ENCODE measurements at regions not wholly inside any gene's neighbourhood (a gene's known extent, or its start where the extent isn't known, plus 50 kb on each side); places are given as distances from the start of the nearest gene placed in this dataset.
A peak's percentile ranks its signal among the peaks of the same experiment; 100 is the strongest.

DNA sequence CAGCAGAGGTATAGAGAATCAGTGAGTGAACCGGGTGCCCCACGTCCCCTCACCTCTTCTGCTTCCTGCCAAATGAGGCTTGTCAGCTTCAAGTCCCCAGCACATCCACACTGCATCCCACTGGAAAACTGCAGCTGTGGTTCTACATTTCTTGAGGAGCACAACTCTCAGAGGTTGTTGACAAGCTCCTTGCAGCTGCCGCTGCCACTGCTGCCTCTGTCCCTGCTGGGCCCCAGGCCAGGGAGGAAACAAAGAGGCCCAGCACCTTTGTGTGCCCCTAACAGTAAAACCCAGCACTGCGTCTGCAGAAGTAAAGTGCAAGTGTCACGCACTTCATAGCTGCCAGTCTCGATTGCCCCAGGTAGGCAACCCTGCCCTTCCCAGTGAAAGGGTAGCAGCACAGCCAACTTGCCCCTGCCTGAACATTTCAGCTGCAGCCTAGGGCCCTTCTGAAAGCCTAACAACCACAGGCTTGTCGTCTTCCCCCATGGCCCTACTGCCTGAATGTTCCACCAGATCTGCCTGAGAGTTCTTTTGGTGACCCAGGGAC, 1162.1 kb upstream of the USP15 start:
- peak in 1 of 2 donors; percentile 1 for DNase-seq
- no CpG with 5 or more reads among the region's 7 CpGs for WGBS (ENCODE audit: insufficient coverage, low lambda C conversion rate)
- Histone ChIP-seq H3K9me3 (ENCODE audit: control insufficient read depth, low read depth, low read length) (no peaks in the 10 kb centered on the region), H3K36me3 (ENCODE audit: control insufficient read depth, insufficient read depth, low read length) (no peaks in the 10 kb centered on the region), H3K4me1 (ENCODE audit: control insufficient read depth, insufficient read depth, low read length) (no peaks in the 10 kb centered on the region), H3K4me3 (ENCODE audit: low read length) (no peak overlapping the region), H3K27me3 (ENCODE audit: control insufficient read depth, insufficient read depth, low read length) (no peaks in the 10 kb centered on the region), H3K27ac (ENCODE audit: low read length) (no peak overlapping the region)

GRCh38 chr12:61107118-61107517, 1153.1 kb upstream of the USP15 start:
- no peaks in the 10 kb centered on the region for H3K4me1 ChIP-seq (ENCODE audit: control insufficient read depth, insufficient read depth, low read length)
- no peaks in the 10 kb centered on the region for H3K36me3 ChIP-seq (ENCODE audit: control insufficient read depth, insufficient read depth, low read length)
- peaks cover 5% of the 10 kb centered on the region for H3K9me3 ChIP-seq (ENCODE audit: control insufficient read depth, low read depth, low read length)
- no peak overlapping the region for H3K4me3 ChIP-seq (ENCODE audit: low read length)
- DNase-seq, result no peak
- H3K27me3 ChIP-seq (ENCODE audit: control insufficient read depth, insufficient read depth, low read length), result no peaks in the 10 kb centered on the region
- no peak overlapping the region for H3K27ac ChIP-seq (ENCODE audit: low read length)

DNA sequence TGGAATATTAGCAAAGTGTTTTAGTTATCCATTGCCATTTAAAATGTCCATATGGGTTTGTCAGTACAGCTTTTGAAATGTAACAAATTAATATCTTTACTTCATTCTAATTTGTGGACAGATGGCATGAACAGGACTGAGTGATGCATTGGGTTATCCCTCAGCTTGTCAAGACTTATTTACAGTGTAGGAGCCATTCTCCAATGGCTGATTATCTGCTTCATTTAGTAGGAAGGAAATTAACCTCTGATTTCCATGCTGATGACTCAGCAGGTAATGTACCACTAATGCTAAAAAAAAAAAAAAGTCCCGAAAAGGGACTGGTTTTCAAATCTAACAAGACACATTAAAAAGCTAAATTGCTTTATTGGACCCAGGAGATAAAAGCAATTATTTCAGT, 1149.0 kb upstream of the USP15 start:
- Histone ChIP-seq H3K4me3 (ENCODE audit: low read length) (no peak overlapping the region), H3K4me1 (ENCODE audit: control insufficient read depth, insufficient read depth, low read length) (no peaks in the 10 kb centered on the region), H3K9me3 (ENCODE audit: control insufficient read depth, low read depth, low read length) (no peaks in the 10 kb centered on the region), H3K27ac (ENCODE audit: low read length) (no peak overlapping the region), H3K27me3 (ENCODE audit: control insufficient read depth, insufficient read depth, low read length) (no peaks in the 10 kb centered on the region), H3K36me3 (ENCODE audit: control insufficient read depth, insufficient read depth, low read length) (no peaks in the 10 kb centered on the region)
- WGBS (ENCODE audit: insufficient coverage, low lambda C conversion rate), result no CpG with 5 or more reads among the region's 1 CpG
- DNase-seq, result no peak

DNA sequence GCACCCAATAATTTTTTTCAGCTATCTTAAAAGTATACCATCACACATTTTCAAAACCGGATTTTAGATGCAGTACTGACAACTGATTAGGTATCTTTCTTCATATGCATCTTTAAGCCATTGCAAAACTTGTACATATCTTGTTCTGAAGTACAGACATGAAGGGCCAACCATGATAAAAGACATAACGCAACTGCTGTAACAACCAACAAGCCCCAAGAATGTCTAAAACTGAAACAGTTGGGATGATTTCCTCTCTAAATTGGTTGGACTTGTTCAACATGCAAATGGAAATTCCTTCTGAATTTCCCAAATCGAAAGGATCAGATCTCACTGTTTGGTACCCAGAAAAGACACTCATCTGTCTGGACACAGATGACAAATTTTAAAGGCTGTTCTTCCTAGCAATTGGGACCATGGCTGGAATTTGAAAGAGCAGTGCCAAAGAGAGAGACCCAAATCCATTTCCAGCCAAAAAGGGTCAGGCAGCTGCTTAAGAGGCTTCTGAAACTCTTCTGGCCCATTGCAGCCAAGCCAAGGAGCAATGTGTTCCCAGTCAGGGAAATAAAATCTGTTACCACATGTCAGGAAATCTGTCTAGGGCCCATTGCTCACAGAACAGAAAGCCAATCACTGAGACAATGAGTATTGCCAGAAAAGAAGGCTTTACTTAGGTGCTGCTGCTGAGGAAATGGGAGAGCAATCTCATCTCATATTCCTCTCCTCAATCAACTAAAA, 1122.4 kb upstream of the USP15 start:
- Histone ChIP-seq H3K27me3 (ENCODE audit: control insufficient read depth, insufficient read depth, low read length) (no peaks in the 10 kb centered on the region), H3K27ac (ENCODE audit: low read length) (no peak overlapping the region), H3K36me3 (ENCODE audit: control insufficient read depth, insufficient read depth, low read length) (no peaks in the 10 kb centered on the region), H3K4me3 (ENCODE audit: low read length) (no peak overlapping the region), H3K9me3 (ENCODE audit: control insufficient read depth, low read depth, low read length) (peaks cover 3% of the 10 kb centered on the region), H3K4me1 (ENCODE audit: control insufficient read depth, insufficient read depth, low read length) (no peaks in the 10 kb centered on the region)
- no CpG with 5 or more reads among the region's 3 CpGs for WGBS (ENCODE audit: insufficient coverage, low lambda C conversion rate)
- no peak for DNase-seq

- no peaks in the 10 kb centered on the region for H3K36me3 ChIP-seq (ENCODE audit: control insufficient read depth, insufficient read depth, low read length)
- no peaks in the 10 kb centered on the region for H3K27me3 ChIP-seq (ENCODE audit: control insufficient read depth, insufficient read depth, low read length)
- no peaks in the 10 kb centered on the region for H3K4me1 ChIP-seq (ENCODE audit: control insufficient read depth, insufficient read depth, low read length)
- no peak overlapping the region for H3K4me3 ChIP-seq (ENCODE audit: low read length)
- H3K9me3 ChIP-seq (ENCODE audit: control insufficient read depth, low read depth, low read length), result no peaks in the 10 kb centered on the region
- H3K27ac ChIP-seq (ENCODE audit: low read length), result no peak overlapping the region
- no peak for DNase-seq
Observed at GRCh38 chr12:61138415-61138759, 1121.8 kb upstream of the USP15 start.

DNA sequence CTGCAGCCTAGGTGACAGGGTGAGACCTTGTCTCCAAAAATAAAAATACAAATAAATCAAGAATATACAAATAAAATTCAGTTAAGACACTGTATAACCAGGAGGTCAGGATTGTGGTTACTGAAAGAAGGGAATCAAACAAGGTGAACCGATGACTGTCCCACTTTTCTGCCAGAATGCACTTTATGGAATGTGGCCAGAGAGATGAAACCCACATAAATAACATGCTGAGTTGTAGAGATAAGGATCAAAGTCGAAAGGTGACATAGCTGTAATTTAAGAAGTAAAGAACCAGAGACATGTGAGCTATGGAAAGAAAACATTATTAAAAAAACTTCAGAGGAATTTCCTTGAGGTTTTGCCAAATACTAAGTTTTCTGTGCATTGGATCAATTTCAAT, 1098.2 kb upstream of the USP15 start:
- H3K27ac ChIP-seq (ENCODE audit: low read length), result no peak overlapping the region
- H3K4me3 ChIP-seq (ENCODE audit: low read length), result no peak overlapping the region
- no peaks in the 10 kb centered on the region for H3K36me3 ChIP-seq (ENCODE audit: control insufficient read depth, insufficient read depth, low read length)
- H3K9me3 ChIP-seq (ENCODE audit: control insufficient read depth, low read depth, low read length), result peaks cover 6% of the 10 kb centered on the region
- DNase-seq, result no peak
- no peaks in the 10 kb centered on the region for H3K27me3 ChIP-seq (ENCODE audit: control insufficient read depth, insufficient read depth, low read length)
- 50% methylated on average over 1 of the region's 2 CpGs for WGBS (ENCODE audit: insufficient coverage, low lambda C conversion rate)
- H3K4me1 ChIP-seq (ENCODE audit: control insufficient read depth, insufficient read depth, low read length), result no peaks in the 10 kb centered on the region

DNA sequence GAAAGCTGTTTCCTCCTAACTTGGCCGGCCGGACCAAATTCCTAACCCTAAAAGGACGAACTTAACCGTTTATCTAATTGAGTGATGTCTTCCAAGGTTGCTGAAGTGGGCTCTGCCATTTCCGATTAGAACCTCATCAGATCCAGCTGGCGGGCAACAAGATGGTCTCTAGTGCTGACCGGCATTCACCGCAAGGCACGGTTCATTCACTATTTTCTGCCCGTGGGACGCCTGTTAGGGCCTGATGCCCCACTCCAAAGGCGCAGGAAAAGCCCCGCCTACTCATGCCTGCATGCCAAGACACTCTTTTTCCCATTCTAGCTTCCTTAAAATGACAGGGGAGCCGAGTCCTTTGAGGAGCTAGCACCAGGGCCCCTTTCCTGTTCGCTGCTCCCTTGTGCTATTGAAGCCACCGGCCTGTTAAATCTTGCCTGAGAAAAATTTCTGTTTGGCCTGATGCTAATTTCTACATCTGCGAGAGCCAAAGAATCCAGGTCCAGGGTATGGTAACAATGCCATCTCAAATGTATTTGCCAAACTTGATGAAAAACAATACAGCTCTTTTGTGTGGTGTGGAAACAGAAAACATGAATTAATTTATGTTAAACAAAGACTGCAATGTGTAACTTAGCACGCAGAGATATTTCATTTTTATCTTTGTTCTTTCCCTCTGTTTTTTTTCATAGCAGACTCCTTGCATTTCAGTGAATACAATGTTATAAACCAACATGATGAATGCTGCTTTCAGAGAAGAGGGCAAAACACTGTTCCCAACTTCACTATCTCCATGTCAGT, 1071.2 kb upstream of the USP15 start:
- no peaks in the 10 kb centered on the region for H3K9me3 ChIP-seq (ENCODE audit: control insufficient read depth, low read depth, low read length)
- no peaks in the 10 kb centered on the region for H3K4me1 ChIP-seq (ENCODE audit: control insufficient read depth, insufficient read depth, low read length)
- H3K27me3 ChIP-seq (ENCODE audit: control insufficient read depth, insufficient read depth, low read length), result no peaks in the 10 kb centered on the region
- H3K27ac ChIP-seq (ENCODE audit: low read length), result no peak overlapping the region
- no peaks in the 10 kb centered on the region for H3K36me3 ChIP-seq (ENCODE audit: control insufficient read depth, insufficient read depth, low read length)
- WGBS (ENCODE audit: insufficient coverage, low lambda C conversion rate), result 66% methylated on average over 2 of the region's 18 CpGs
- H3K4me3 ChIP-seq (ENCODE audit: low read length), result no peak overlapping the region
- no peak for DNase-seq

DNA sequence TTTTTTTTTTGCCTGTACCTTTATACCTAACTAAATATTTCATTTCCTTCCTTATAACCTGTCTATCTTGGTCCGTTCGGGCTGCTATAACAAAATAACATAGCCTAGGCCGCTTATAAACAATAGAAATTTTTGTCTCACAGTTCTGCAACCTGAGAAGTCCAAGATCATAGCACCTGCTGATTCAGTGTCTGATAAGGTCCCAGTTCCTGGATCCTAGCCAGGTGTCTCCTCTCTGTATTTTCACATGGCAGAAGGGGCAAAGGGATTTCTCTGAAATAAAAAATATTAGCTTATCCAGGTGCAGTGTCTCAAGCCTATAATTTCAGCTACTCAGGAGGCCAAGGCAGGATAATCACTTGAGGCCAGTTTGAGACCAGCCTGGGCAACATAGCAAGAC, 1046.6 kb upstream of the USP15 start:
- WGBS (ENCODE audit: insufficient coverage, low lambda C conversion rate), result 92% methylated on average over 2 of the region's 3 CpGs
- Histone ChIP-seq H3K27me3 (ENCODE audit: control insufficient read depth, insufficient read depth, low read length) (no peaks in the 10 kb centered on the region), H3K27ac (ENCODE audit: low read length) (no peak overlapping the region), H3K9me3 (ENCODE audit: control insufficient read depth, low read depth, low read length) (no peaks in the 10 kb centered on the region), H3K36me3 (ENCODE audit: control insufficient read depth, insufficient read depth, low read length) (no peaks in the 10 kb centered on the region), H3K4me3 (ENCODE audit: low read length) (no peak overlapping the region), H3K4me1 (ENCODE audit: control insufficient read depth, insufficient read depth, low read length) (no peaks in the 10 kb centered on the region)
- no peak for DNase-seq

GRCh38 chr12:61220337-61220736, 1039.9 kb upstream of the USP15 start:
- H3K27ac ChIP-seq (ENCODE audit: low read length), result no peak overlapping the region
- H3K27me3 ChIP-seq (ENCODE audit: control insufficient read depth, insufficient read depth, low read length), result no peaks in the 10 kb centered on the region
- no peak overlapping the region for H3K4me3 ChIP-seq (ENCODE audit: low read length)
- no peak for DNase-seq
- no peaks in the 10 kb centered on the region for H3K36me3 ChIP-seq (ENCODE audit: control insufficient read depth, insufficient read depth, low read length)
- no peaks in the 10 kb centered on the region for H3K4me1 ChIP-seq (ENCODE audit: control insufficient read depth, insufficient read depth, low read length)
- WGBS (ENCODE audit: insufficient coverage, low lambda C conversion rate), result 92% methylated on average over 1 of the region's 4 CpGs
- no peaks in the 10 kb centered on the region for H3K9me3 ChIP-seq (ENCODE audit: control insufficient read depth, low read depth, low read length)

- Histone ChIP-seq H3K36me3 (ENCODE audit: control insufficient read depth, insufficient read depth, low read length) (no peaks in the 10 kb centered on the region), H3K27me3 (ENCODE audit: control insufficient read depth, insufficient read depth, low read length) (no peaks in the 10 kb centered on the region), H3K9me3 (ENCODE audit: control insufficient read depth, low read depth, low read length) (no peaks in the 10 kb centered on the region), H3K4me1 (ENCODE audit: control insufficient read depth, insufficient read depth, low read length) (no peaks in the 10 kb centered on the region), H3K4me3 (ENCODE audit: low read length) (no peak overlapping the region), H3K27ac (ENCODE audit: low read length) (no peak overlapping the region)
- no peak for DNase-seq
- 87% methylated on average over 3 of the region's 5 CpGs for WGBS (ENCODE audit: insufficient coverage, low lambda C conversion rate)
Observed at GRCh38 chr12:61232040-61232439, 1028.2 kb upstream of the USP15 start.

DNA sequence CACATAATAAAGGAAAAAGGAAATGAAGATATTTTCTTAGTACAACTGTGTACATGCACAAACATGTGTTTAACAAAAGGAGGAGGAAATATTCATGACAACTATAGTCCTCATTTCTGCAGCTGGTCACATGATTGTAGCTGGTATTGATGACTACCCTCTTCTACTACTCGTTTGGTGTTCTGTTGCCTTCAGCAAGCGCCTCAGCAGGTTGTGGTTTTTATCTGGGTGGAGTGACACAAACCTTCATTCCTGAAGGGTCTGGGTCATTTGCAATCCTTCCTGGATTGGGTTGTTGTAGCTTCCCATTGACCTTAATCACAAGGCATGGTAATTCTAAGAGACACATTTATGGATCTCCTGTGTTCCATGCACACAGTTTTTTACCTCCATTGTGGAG, 1009.9 kb upstream of the USP15 start:
- no peak for DNase-seq
- Histone ChIP-seq H3K36me3 (ENCODE audit: control insufficient read depth, insufficient read depth, low read length) (no peaks in the 10 kb centered on the region), H3K4me3 (ENCODE audit: low read length) (no peak overlapping the region), H3K9me3 (ENCODE audit: control insufficient read depth, low read depth, low read length) (no peaks in the 10 kb centered on the region), H3K4me1 (ENCODE audit: control insufficient read depth, insufficient read depth, low read length) (no peaks in the 10 kb centered on the region), H3K27me3 (ENCODE audit: control insufficient read depth, insufficient read depth, low read length) (no peaks in the 10 kb centered on the region), H3K27ac (ENCODE audit: low read length) (no peak overlapping the region)
- WGBS (ENCODE audit: insufficient coverage, low lambda C conversion rate), result no CpG with 5 or more reads among the region's 2 CpGs
